MCF 10A (cell line): ENCODE measurements at regions not wholly inside any gene's neighbourhood (a gene's known extent, or its start where the extent isn't known, plus 50 kb on each side); places are given as distances from the start of the nearest gene placed in this dataset.

Experiments used
- BruUV-seq: library from RNA; stranded (reverse); fragments of 400-500 nt; replicated peaks from 2 replicates; lab custom pipeline; 2021; lab: Mats Ljungman, UMichigan
- CTCF ChIA-PET: fragments of 300-600 bp; sonication (Branson Sonifier 250); formaldehyde crosslinking; extraction: SDS; loops from one replicate; lab custom pipeline; 2021; ENCODE audit warnings: antibody characterized with exemption, inconsistent platforms; lab: Yijun Ruan, JAX
- POLR2A ChIA-PET: fragments of 300-600, 350-650 bp; sonication (Branson Sonifier 250); formaldehyde crosslinking; extraction: SDS; loops from one replicate; lab custom pipeline; 2020; ENCODE audit warnings: antibody characterized with exemption, inconsistent platforms; lab: Yijun Ruan, JAX
- DNase-seq: peaks from one replicate; pipeline ENCODE4 v3.0.0-alpha.2; 2018; ENCODE audit not compliant: unreplicated experiment
- H3K27ac Mint-ChIP-seq: one replicate; pipeline ENCODE4 v1.8.0; 2022; ENCODE audit warnings: mild to moderate bottlenecking, low read depth, mixed read lengths; ENCODE audit not compliant: unreplicated experiment
- H3K27me3 Mint-ChIP-seq: one replicate; pipeline ENCODE4 v1.8.0; 2022; ENCODE audit warnings: mixed read lengths; ENCODE audit not compliant: insufficient read depth, unreplicated experiment
- H3K36me3 Mint-ChIP-seq: one replicate; pipeline ENCODE4 v1.8.0; 2022; ENCODE audit warnings: mild to moderate bottlenecking, moderate library complexity, mixed read lengths; ENCODE audit not compliant: insufficient read depth, unreplicated experiment
- H3K4me1 Mint-ChIP-seq: one replicate; pipeline ENCODE4 v1.8.0; 2022; ENCODE audit warnings: mixed read lengths; ENCODE audit not compliant: insufficient read depth, unreplicated experiment
- H3K4me3 Mint-ChIP-seq: one replicate; pipeline ENCODE4 v1.8.0; 2022; ENCODE audit warnings: mild to moderate bottlenecking, moderate library complexity, mixed read lengths; ENCODE audit not compliant: unreplicated experiment
- H3K9me3 Mint-ChIP-seq: one replicate; pipeline ENCODE4 v1.8.0; 2022; ENCODE audit warnings: mixed read lengths; ENCODE audit not compliant: unreplicated experiment
- intact Hi-C: fragments of 100-400 bp; cut with micrococcal nuclease; formaldehyde crosslinking; loops from 2 replicates; pipeline ENCODE4 v1.14.1; 2022
- TF ChIP-seq, protein P1 (sequence below): fragments of 200-600 bp; IDR thresholded peaks from one replicate; pipeline ENCODE4 v1.8.0; 2022; ENCODE audit warnings: antibody characterized with exemption, mild to moderate bottlenecking; ENCODE audit not compliant: unreplicated experiment

DNA sequence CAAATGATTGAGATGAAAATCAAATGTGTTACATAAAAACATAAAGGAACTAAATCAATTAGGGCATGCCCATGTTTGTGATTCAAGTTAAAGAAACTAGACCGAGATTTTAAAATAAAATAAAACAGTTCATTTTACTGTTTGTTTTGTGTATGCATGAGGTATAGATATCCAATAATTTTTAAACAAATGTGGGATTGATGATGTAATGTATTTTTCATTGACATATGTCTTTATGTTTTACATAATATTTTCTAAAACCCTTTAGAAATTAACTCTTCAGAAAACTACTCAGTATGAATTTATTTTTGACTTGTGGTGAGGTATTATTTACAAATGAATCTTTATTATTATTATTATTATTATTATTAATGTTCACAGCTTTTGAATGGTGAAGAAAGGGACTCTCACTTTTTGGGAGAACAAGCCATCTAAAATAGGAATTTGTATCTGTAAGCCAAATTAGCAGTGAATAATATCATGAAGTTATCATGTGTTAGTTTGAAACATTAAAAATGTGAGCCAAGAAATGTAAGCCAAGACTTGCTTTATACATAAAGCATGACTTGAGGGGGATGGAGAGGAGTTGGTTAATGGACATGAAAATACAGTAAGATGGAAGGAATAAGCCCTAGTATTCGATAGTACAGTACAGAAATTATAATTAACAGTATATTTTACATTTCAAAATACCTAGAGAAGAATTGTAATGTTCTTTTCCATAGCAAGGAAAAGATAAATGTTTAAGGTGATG lies 355.0 kb downstream of the CDH10 start:
- no TSS peak for BruUV-seq
- Mint-ChIP-seq H3K9me3 (no peaks in the 10 kb centered on the region), H3K27ac (no peak overlapping the region), H3K4me1 (no peaks in the 10 kb centered on the region), H3K27me3 (no peaks in the 10 kb centered on the region), H3K36me3 (no peaks in the 10 kb centered on the region), H3K4me3 (no peak overlapping the region)
- CTCF ChIA-PET, result no interaction called here
- POLR2A ChIA-PET, result no interaction called here
- no peak for DNase-seq
- intact Hi-C loops, result no loop called here
- TF ChIP-seq, protein P1, sequence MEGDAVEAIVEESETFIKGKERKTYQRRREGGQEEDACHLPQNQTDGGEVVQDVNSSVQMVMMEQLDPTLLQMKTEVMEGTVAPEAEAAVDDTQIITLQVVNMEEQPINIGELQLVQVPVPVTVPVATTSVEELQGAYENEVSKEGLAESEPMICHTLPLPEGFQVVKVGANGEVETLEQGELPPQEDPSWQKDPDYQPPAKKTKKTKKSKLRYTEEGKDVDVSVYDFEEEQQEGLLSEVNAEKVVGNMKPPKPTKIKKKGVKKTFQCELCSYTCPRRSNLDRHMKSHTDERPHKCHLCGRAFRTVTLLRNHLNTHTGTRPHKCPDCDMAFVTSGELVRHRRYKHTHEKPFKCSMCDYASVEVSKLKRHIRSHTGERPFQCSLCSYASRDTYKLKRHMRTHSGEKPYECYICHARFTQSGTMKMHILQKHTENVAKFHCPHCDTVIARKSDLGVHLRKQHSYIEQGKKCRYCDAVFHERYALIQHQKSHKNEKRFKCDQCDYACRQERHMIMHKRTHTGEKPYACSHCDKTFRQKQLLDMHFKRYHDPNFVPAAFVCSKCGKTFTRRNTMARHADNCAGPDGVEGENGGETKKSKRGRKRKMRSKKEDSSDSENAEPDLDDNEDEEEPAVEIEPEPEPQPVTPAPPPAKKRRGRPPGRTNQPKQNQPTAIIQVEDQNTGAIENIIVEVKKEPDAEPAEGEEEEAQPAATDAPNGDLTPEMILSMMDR, result no peak

DNA sequence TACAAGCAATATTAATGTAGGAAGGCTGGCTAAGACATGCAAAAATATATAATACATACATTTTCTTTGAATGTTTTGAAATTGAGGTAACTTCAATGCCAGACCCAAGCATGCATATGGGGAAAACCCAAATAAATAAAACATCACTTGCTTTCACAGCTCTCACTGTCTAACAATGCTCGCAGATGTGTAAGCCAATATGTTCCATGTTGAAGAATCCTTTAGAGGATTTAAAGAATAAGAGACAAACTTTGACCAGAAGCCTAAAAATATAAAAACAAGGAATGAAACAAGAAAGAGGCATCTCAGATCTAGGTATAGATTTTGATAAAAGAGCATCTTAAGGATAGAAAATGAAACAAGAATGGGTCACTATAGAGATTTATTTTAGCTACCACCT lies 354.2 kb downstream of the CDH10 start:
- ChIA-PET CTCF (no interaction called here), POLR2A (no interaction called here)
- intact Hi-C loops, result no loop called here
- H3K27me3 Mint-ChIP-seq, result no peaks in the 10 kb centered on the region
- H3K27ac Mint-ChIP-seq, result no peak overlapping the region
- H3K36me3 Mint-ChIP-seq, result no peaks in the 10 kb centered on the region
- no peak for DNase-seq
- no TSS peak for BruUV-seq
- H3K4me3 Mint-ChIP-seq, result no peak overlapping the region
- H3K4me1 Mint-ChIP-seq, result no peaks in the 10 kb centered on the region
- no peaks in the 10 kb centered on the region for H3K9me3 Mint-ChIP-seq
- TF ChIP-seq, protein P1, result no peak

DNA sequence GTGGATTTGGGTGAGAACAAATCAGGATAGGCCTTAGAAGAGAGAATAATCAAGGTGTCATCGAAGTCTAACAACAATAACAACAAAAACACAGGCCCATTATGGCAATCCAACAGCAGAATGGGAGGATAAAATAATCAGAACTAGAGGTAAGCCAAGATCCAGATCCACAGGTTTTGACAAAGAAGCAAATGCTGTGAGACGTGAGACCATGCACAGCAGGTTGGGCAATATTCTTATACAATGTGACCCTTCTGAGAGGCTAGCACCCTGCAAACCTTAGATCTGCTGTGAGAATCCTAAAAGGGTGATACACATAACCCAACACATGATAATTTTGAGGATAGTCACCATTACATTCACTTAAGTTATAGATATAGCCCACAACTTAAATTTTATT lies 352.9 kb downstream of the CDH10 start:
- no TSS peak for BruUV-seq
- no peak overlapping the region for H3K4me3 Mint-ChIP-seq
- no peak overlapping the region for H3K27ac Mint-ChIP-seq
- no peaks in the 10 kb centered on the region for H3K4me1 Mint-ChIP-seq
- intact Hi-C loops, result no loop called here
- TF ChIP-seq, protein P1, result no peak
- DNase-seq, result no peak
- ChIA-PET POLR2A (no interaction called here), CTCF (no interaction called here)
- H3K27me3 Mint-ChIP-seq, result no peaks in the 10 kb centered on the region
- H3K36me3 Mint-ChIP-seq, result no peaks in the 10 kb centered on the region
- no peaks in the 10 kb centered on the region for H3K9me3 Mint-ChIP-seq

DNA sequence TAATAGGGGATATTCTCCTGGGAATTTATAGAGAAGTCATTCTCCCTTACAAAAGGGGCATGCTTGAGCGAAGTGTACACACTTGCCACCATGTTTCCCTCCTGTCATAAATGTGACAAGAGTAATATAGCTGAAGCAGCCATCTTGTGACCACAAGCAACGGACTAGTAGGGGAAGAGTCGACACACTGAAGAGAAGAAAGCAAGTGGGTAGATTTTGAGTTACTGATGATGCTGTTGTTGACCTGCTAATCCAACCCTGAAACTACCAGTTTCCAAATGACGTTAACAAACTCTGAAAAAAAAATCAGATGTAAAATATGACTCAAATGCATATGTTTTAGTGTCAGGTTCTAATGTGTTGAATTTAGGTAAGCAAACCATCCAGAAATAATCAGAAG lies 350.4 kb downstream of the CDH10 start:
- no TSS peak for BruUV-seq
- no peak overlapping the region for H3K27ac Mint-ChIP-seq
- ChIA-PET CTCF (no interaction called here), POLR2A (no interaction called here)
- TF ChIP-seq, protein P1, result no peak
- DNase-seq, result no peak
- H3K4me3 Mint-ChIP-seq, result no peak overlapping the region
- H3K4me1 Mint-ChIP-seq, result no peaks in the 10 kb centered on the region
- H3K9me3 Mint-ChIP-seq, result peaks cover 7% of the 10 kb centered on the region
- intact Hi-C loops, result no loop called here
- H3K27me3 Mint-ChIP-seq, result no peaks in the 10 kb centered on the region
- no peaks in the 10 kb centered on the region for H3K36me3 Mint-ChIP-seq
